OCI-LY3 (cell line): ENCODE measurements at regions not wholly inside any gene's neighbourhood (a gene's known extent, or its start where the extent isn't known, plus 50 kb on each side); places are given as distances from the start of the nearest gene placed in this dataset.
"Not testable (repeated sequence)": the region's sequence is repeated elsewhere in the genome, so short reads cannot be mapped to it uniquely, and the experiment has no call there.

ENCODE experiments used
- H2AFZ ChIP-seq: fragments of 200-600, 300-600 bp; shearing (Covaris generic); 2 replicates; pipeline ENCODE4 v1.6.0; 2014; ENCODE audit warnings: antibody characterized with exemption, low read depth, low read length
- H3K27ac ChIP-seq: fragments of 200-600, 300-600 bp; sonication (generic); 2 replicates; pipeline ENCODE4 v1.5.1; 2014; ENCODE audit warnings: mild to moderate bottlenecking, low read length, moderate library complexity, mixed read lengths
- H3K27me3 ChIP-seq: fragments of 200-600, 300-600 bp; sonication (generic); 2 replicates; pipeline ENCODE4 v1.6.1; 2014; ENCODE audit warnings: low read depth, low read length, mixed read lengths
- H3K36me3 ChIP-seq: fragments of 200-600, 300-600 bp; sonication (generic); replicated peaks from 2 replicates; pipeline ENCODE3; 2014; ENCODE audit warnings: low read depth, low read length, mixed read lengths
- H3K4me1 ChIP-seq: fragments of 300-600, 200-600 bp; sonication (generic); 2 replicates; pipeline ENCODE4 v1.6.1; 2014; ENCODE audit warnings: low read length, mixed read lengths
- H3K4me2 ChIP-seq: fragments of 200-600, 300-600 bp; sonication (generic); 2 replicates; pipeline ENCODE4 v1.6.1; 2014; ENCODE audit warnings: low read length, mixed read lengths
- H3K4me3 ChIP-seq: fragments of 300-600, 200-600 bp; sonication (generic); 2 replicates; pipeline ENCODE4 v1.5.1; 2014; ENCODE audit warnings: antibody characterized with exemption, mild to moderate bottlenecking, low read length, moderate library complexity
- H3K79me2 ChIP-seq: fragments of 300-600, 200-600 bp; shearing (Covaris generic); 2 replicates; pipeline ENCODE4 v1.6.1; 2014; ENCODE audit warnings: mild to moderate bottlenecking, low read length, mixed read lengths
- H3K9ac ChIP-seq: fragments of 300-600, 200-600 bp; shearing (Covaris generic); 2 replicates; pipeline ENCODE4 v1.6.0; 2014; ENCODE audit warnings: mild to moderate bottlenecking, low read length, moderate library complexity
- H3K9me3 ChIP-seq: fragments of 200-600, 300-600 bp; shearing (Covaris generic); 2 replicates; pipeline ENCODE4 v1.6.1; 2014; ENCODE audit warnings: low read length, mixed read lengths; ENCODE audit not compliant: insufficient read depth
- H4K20me1 ChIP-seq: fragments of 200-600, 300-600 bp; sonication (generic); 2 replicates; pipeline ENCODE4 v1.6.1; 2016; ENCODE audit warnings: low read length, mixed read lengths; ENCODE audit not compliant: insufficient read depth
- CTCF ChIP-seq: fragments of 200-600, 300-600 bp; sonication (generic); IDR thresholded peaks from 2 replicates; pipeline ENCODE4 v1.5.1; 2014; ENCODE audit warnings: antibody characterized with exemption, low read length, low read depth
- EZH2phosphoT487 ChIP-seq: fragments of 200-600 bp; shearing (Covaris generic); IDR thresholded peaks from 2 replicates; pipeline ENCODE4 v1.6.1; 2018; ENCODE audit warnings: antibody characterized with exemption, mixed run types, low read depth

DNA sequence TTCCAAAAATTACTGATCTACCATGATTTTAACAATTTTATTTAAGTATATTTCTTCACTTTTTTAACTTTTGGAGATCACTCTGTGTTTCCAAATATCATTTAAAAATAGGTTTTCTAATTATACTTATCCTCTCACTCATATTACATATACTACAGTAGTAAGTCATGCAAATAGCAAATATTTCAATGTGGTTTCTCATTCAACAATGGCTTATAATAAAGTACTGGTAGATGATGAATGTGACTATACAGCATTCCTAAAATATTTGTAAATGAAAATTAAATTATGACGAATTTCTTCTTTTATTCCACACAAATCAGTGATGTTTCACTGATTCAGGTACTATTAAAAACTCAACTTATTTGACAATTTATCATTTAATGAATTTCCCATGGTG lies 176.3 kb upstream of the MEF2C start:
- no peaks in the 10 kb centered on the region for H3K79me2 ChIP-seq
- no peaks in the 10 kb centered on the region for H3K27me3 ChIP-seq
- TF ChIP-seq CTCF (no peak), EZH2phosphoT487 (no peak)
- H2AFZ ChIP-seq: no peak overlapping the region
- H3K9me3 ChIP-seq: no peaks in the 10 kb centered on the region
- no peak overlapping the region for H3K4me2 ChIP-seq
- no peak overlapping the region for H3K4me3 ChIP-seq
- no peak overlapping the region for H3K27ac ChIP-seq
- no peaks in the 10 kb centered on the region for H3K36me3 ChIP-seq
- H3K9ac ChIP-seq: no peak overlapping the region
- H4K20me1 ChIP-seq: no peaks in the 10 kb centered on the region
- no peaks in the 10 kb centered on the region for H3K4me1 ChIP-seq

DNA sequence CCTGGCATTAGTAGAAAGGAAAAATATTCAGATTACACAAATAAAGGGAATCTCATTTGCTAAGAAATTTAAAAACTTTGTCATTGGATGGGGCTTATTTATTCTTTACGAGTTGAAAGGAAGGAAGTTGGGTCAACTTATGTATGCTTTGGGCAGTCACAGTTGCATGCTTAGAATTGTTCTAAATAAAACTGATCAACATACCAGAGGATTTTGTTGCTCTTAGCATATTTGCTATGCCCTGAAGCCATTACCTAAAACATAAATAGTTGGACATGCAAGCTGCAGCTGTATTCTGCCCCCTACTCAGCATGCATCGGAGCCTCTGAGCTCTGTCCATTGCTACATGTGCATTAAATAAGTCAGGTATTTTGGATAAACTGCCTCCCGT lies 172.7 kb upstream of the MEF2C start:
- H3K9ac ChIP-seq: no peak overlapping the region
- no peaks in the 10 kb centered on the region for H3K4me1 ChIP-seq
- H3K9me3 ChIP-seq: no peaks in the 10 kb centered on the region
- H3K79me2 ChIP-seq: no peaks in the 10 kb centered on the region
- H4K20me1 ChIP-seq: no peaks in the 10 kb centered on the region
- TF ChIP-seq CTCF (no peak), EZH2phosphoT487 (no peak)
- no peaks in the 10 kb centered on the region for H3K36me3 ChIP-seq
- no peak overlapping the region for H3K27ac ChIP-seq
- H3K4me3 ChIP-seq: no peak overlapping the region
- no peaks in the 10 kb centered on the region for H3K27me3 ChIP-seq
- no peak overlapping the region for H3K4me2 ChIP-seq
- no peak overlapping the region for H2AFZ ChIP-seq

DNA sequence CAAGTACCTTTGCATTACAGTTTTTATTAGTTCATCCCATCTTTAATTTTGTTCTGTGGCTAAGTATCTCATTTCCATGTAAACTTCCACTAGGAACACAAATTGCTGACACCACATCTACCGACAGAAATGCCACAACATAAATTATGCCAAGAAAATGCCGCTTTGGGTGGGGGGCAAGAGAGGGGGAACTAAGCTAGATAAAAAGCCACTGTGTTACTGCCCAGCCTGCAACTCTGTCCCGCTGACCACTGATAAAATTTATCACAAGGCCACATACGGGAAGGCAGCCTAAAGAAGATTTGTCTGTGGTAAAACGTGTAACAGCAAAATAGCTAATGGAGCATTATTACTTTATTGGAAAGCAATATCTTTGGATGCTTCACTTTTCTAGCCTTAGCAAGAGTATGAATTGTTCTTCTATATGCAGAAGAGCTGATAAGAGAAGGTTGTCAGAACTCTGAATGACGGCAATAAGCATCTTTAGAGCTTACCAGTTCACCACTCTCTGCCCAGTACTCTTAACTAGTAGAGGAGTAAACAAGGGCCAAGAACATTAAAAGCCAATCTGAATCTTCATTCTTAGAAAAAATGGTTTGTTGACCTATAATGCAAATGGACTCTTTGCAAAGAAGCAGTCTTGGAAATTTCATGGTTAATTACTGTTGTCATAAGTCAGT lies 172.2 kb upstream of the MEF2C start:
- H3K4me2 ChIP-seq: no peak overlapping the region
- TF ChIP-seq EZH2phosphoT487: no peak
- TF ChIP-seq CTCF: no peak
- no peaks in the 10 kb centered on the region for H3K4me1 ChIP-seq
- no peak overlapping the region for H3K4me3 ChIP-seq
- H4K20me1 ChIP-seq: no peaks in the 10 kb centered on the region
- no peaks in the 10 kb centered on the region for H3K27me3 ChIP-seq
- H3K36me3 ChIP-seq: no peaks in the 10 kb centered on the region
- H3K27ac ChIP-seq: no peak overlapping the region
- H3K79me2 ChIP-seq: no peaks in the 10 kb centered on the region
- H3K9ac ChIP-seq: no peak overlapping the region
- H2AFZ ChIP-seq: no peak overlapping the region
- no peaks in the 10 kb centered on the region for H3K9me3 ChIP-seq

DNA sequence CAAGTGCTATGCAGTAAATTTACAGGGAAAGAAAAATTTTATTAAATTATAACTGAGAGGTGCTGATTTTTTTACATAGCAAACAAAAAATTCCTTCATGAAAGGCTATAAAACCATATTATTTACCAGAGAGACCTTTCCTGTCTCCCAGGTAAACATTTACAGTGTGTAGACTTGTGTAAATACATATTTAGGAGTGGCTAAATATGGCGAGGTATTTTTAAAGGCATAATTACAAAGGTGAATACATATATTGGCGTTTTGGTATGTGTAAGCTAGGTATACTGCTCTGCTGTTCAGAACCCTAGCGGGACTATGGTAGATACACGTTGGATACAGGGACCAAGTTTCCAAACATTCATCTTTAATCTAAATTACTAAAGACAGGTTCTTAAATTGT lies 170.6 kb upstream of the MEF2C start:
- H4K20me1 ChIP-seq: no peaks in the 10 kb centered on the region
- no peaks in the 10 kb centered on the region for H3K4me1 ChIP-seq
- no peaks in the 10 kb centered on the region for H3K36me3 ChIP-seq
- TF ChIP-seq EZH2phosphoT487: no peak
- no peak for TF ChIP-seq CTCF
- H3K27me3 ChIP-seq: no peaks in the 10 kb centered on the region
- H3K4me3 ChIP-seq: no peak overlapping the region
- H3K4me2 ChIP-seq: no peak overlapping the region
- no peaks in the 10 kb centered on the region for H3K9me3 ChIP-seq
- H3K27ac ChIP-seq: no peak overlapping the region
- no peaks in the 10 kb centered on the region for H3K79me2 ChIP-seq
- no peak overlapping the region for H2AFZ ChIP-seq
- no peak overlapping the region for H3K9ac ChIP-seq

DNA sequence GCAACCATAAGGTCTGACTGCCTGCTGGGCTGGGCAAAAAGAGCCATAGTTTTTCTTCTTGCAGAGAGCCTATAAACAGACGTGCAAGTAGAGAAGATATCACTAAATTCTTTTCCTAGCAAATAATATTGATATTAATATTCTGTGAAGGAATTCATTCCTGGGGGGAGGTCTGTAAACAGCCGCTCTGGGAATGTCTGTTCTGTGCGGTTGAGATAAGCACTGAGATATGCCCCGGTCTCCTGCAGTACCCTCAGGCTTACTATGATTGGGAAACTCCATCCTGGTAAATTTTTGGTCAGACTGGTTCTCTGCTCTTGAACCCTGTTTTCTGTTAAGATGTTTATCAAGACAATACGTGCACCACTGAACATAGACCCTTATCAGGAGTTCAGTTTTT lies 167.1 kb upstream of the MEF2C start:
- not testable (repeated sequence) for H3K27me3 ChIP-seq, H3K9me3 ChIP-seq, H3K9ac ChIP-seq, H2AFZ ChIP-seq, H4K20me1 ChIP-seq, H3K36me3 ChIP-seq, H3K27ac ChIP-seq, H3K4me3 ChIP-seq, H3K79me2 ChIP-seq, H3K4me1 ChIP-seq, H3K4me2 ChIP-seq
